Fibroblast of villous mesenchyme (primary cell): ENCODE measurements at regions not wholly inside any gene's neighbourhood (a gene's known extent, or its start where the extent isn't known, plus 50 kb on each side); places are given as distances from the start of the nearest gene placed in this dataset.

Source experiments
- DNase-seq: peaks from one replicate; pipeline ENCODE4 v3.0.0-alpha.2; 2010; ENCODE audit warnings: low read depth
- H3K4me3 ChIP-seq: 2 replicates; pipeline ENCODE4 v1.5.1; 2011; ENCODE audit warnings: low read depth, mild to moderate bottlenecking, low read length
- CTCF ChIP-seq: IDR thresholded peaks from 2 replicates; pipeline ENCODE4 v1.5.1; 2012; ENCODE audit warnings: low read depth, mild to moderate bottlenecking, low read length; ENCODE audit not compliant: insufficient read depth

GRCh38 chr13:89609318-89609717 is 1738.2 kb upstream of the MIR17HG start:
- H3K4me3 ChIP-seq, result no peak overlapping the region
- no peak for TF ChIP-seq CTCF
- DNase-seq, result no peak

- DNase-seq, result no peak
- H3K4me3 ChIP-seq, result no peak overlapping the region
- no peak for TF ChIP-seq CTCF
Measured at GRCh38 chr13:89610331-89610730, 1737.2 kb upstream of the MIR17HG start.

- no peak for TF ChIP-seq CTCF
- DNase-seq, result no peak
- no peak overlapping the region for H3K4me3 ChIP-seq
Measured at GRCh38 chr13:89610881-89611280, 1736.6 kb upstream of the MIR17HG start.

- no peak for TF ChIP-seq CTCF
- H3K4me3 ChIP-seq, result no peak overlapping the region
- DNase-seq, result no peak
Measured at GRCh38 chr13:89627996-89628395, 1719.5 kb upstream of the MIR17HG start.

GRCh38 chr13:89628567-89628966 is 1718.9 kb upstream of the MIR17HG start:
- DNase-seq, result no peak
- TF ChIP-seq CTCF, result no peak
- H3K4me3 ChIP-seq, result no peak overlapping the region

- TF ChIP-seq CTCF, result no peak
- DNase-seq, result no peak
- H3K4me3 ChIP-seq, result no peak overlapping the region
Measured at GRCh38 chr13:89650226-89650625, 1697.3 kb upstream of the MIR17HG start.

- no peak for TF ChIP-seq CTCF
- no peak overlapping the region for H3K4me3 ChIP-seq
- no peak for DNase-seq
Measured at GRCh38 chr13:89660752-89661151, 1686.7 kb upstream of the MIR17HG start.
